ENCODE measurements at regions not wholly inside any gene's neighbourhood (a gene's known extent, or its start where the extent isn't known, plus 50 kb on each side); places are given as distances from the start of the nearest gene placed in this dataset.

- Histone ChIP-seq H3K9ac (ENCODE audit: low read length in 3 of 3) (no peak overlapping the region), H3K36me3 (ENCODE audit: control insufficient read depth in 2 of 3, insufficient read depth in 3 of 3, low read length in 3 of 3) (no peaks in the 10 kb centered on the region), H3K27me3 (ENCODE audit: control insufficient read depth, insufficient read depth, low read length) (no peaks in the 10 kb centered on the region), H3K9me3 (ENCODE audit: control insufficient read depth in 2 of 3, insufficient read depth in 1 of 3, low read length in 3 of 3) (no peaks in the 10 kb centered on the region), H3K4me1 (ENCODE audit: control insufficient read depth in 2 of 3, insufficient read depth in 2 of 3, low read depth in 1 of 3, low read length in 3 of 3) (no peaks in the 10 kb centered on the region), H3K4me3 (ENCODE audit: low read length in 3 of 3) (no peak overlapping the region), H3K27ac (ENCODE audit: low read depth in 2 of 2, low read length in 2 of 2) (no peak overlapping the region)
- TF ChIP-seq CTCF (IDR thresholded peaks at IDR 0.05; ENCODE audit: borderline replicate concordance, extremely low read depth, insufficient read depth) = no peak
- intact Hi-C loops (cut with DNase I) = no loop called here
- no peak for DNase-seq
- FAIRE-seq = no peak
Measured at GRCh38 chr4:11337287-11337686, 91.4 kb downstream of the HS3ST1 start.

- intact Hi-C loops (cut with DNase I) = no loop called here
- DNase-seq = no peak
- no peak overlapping the region for H3K9ac ChIP-seq (ENCODE audit: low read length in 3 of 3)
- TF ChIP-seq CTCF (IDR thresholded peaks at IDR 0.05; ENCODE audit: borderline replicate concordance, extremely low read depth, insufficient read depth) = no peak
- FAIRE-seq = no peak
- no peaks in the 10 kb centered on the region for H3K9me3 ChIP-seq (ENCODE audit: control insufficient read depth in 2 of 3, insufficient read depth in 1 of 3, low read length in 3 of 3)
- no peaks in the 10 kb centered on the region for H3K36me3 ChIP-seq (ENCODE audit: control insufficient read depth in 2 of 3, insufficient read depth in 3 of 3, low read length in 3 of 3)
- H3K4me1 ChIP-seq (ENCODE audit: control insufficient read depth in 2 of 3, insufficient read depth in 2 of 3, low read depth in 1 of 3, low read length in 3 of 3) = no peaks in the 10 kb centered on the region
- no peaks in the 10 kb centered on the region for H3K27me3 ChIP-seq (ENCODE audit: control insufficient read depth, insufficient read depth, low read length)
- no peak overlapping the region for H3K27ac ChIP-seq (ENCODE audit: low read depth in 2 of 2, low read length in 2 of 2)
- H3K4me3 ChIP-seq (ENCODE audit: low read length in 3 of 3) = no peak overlapping the region
Measured at GRCh38 chr4:11336435-11336834, 92.3 kb downstream of the HS3ST1 start.

DNA sequence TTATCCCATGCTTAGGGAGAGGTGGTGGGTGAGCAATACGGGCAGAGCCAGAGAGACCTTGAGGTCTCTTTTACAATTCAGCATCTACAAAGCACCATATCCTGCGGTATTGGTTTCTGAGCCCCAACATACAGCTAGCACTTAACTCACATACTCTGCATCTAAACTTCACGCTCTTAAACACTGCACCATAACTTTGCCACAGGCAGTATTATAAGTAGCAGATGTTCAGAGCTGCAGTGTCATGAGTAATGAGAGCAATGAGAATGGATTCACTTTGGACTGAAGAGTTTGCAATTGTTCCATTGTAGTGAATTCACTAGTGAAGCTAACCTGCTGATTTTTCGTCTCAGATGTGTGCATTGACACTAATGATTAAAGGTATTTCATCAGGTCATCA, 93.8 kb downstream of the HS3ST1 start:
- no peak overlapping the region for H3K27ac ChIP-seq (ENCODE audit: low read depth in 2 of 2, low read length in 2 of 2)
- H3K4me3 ChIP-seq (ENCODE audit: low read length in 3 of 3) = no peak overlapping the region
- no peak for DNase-seq
- H3K9me3 ChIP-seq (ENCODE audit: control insufficient read depth in 2 of 3, insufficient read depth in 1 of 3, low read length in 3 of 3) = no peaks in the 10 kb centered on the region
- H3K9ac ChIP-seq (ENCODE audit: low read length in 3 of 3) = no peak overlapping the region
- no peaks in the 10 kb centered on the region for H3K4me1 ChIP-seq (ENCODE audit: control insufficient read depth in 2 of 3, insufficient read depth in 2 of 3, low read depth in 1 of 3, low read length in 3 of 3)
- H3K27me3 ChIP-seq (ENCODE audit: control insufficient read depth, insufficient read depth, low read length) = no peaks in the 10 kb centered on the region
- FAIRE-seq = no peak
- H3K36me3 ChIP-seq (ENCODE audit: control insufficient read depth in 2 of 3, insufficient read depth in 3 of 3, low read length in 3 of 3) = no peaks in the 10 kb centered on the region
- no peak for TF ChIP-seq CTCF (IDR thresholded peaks at IDR 0.05; ENCODE audit: borderline replicate concordance, extremely low read depth, insufficient read depth)
- intact Hi-C loops (cut with DNase I) = no loop called here

DNA sequence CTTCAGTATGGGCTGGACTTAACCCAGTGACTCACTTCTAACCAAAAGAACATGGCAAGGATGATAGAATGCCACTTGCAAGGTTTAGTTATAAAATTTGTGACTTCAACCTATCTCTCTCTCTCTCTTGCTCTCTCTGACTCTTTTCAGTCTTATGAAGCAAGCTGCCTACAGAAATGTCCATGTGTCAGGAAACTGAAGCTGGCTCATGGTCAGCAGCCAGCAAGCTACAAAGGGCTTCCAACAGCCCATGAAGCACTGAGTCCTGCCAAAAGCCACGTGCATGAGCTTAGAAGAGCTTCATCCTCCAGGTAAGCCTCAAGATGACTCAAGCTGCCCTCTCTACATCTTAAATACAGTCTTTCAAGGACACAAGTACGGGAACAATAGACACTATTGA, 100.3 kb downstream of the HS3ST1 start:
- FAIRE-seq (no peak), DNase-seq (no peak)
- no peak for TF ChIP-seq CTCF (IDR thresholded peaks at IDR 0.05; ENCODE audit: borderline replicate concordance, extremely low read depth, insufficient read depth)

More for the DNA sequence above, 100.3 kb downstream of the HS3ST1 start:
- Histone ChIP-seq H3K9me3 (ENCODE audit: control insufficient read depth in 2 of 3, insufficient read depth in 1 of 3, low read length in 3 of 3) (peaks cover 0 to 7% (median 0%) of the 10 kb centered on the region in 3 donors), H3K27me3 (ENCODE audit: control insufficient read depth, insufficient read depth, low read length) (no peaks in the 10 kb centered on the region), H3K27ac (ENCODE audit: low read depth in 2 of 2, low read length in 2 of 2) (no peak overlapping the region), H3K36me3 (ENCODE audit: control insufficient read depth in 2 of 3, insufficient read depth in 3 of 3, low read length in 3 of 3) (no peaks in the 10 kb centered on the region), H3K4me1 (ENCODE audit: control insufficient read depth in 2 of 3, insufficient read depth in 2 of 3, low read depth in 1 of 3, low read length in 3 of 3) (no peaks in the 10 kb centered on the region), H3K9ac (ENCODE audit: low read length in 3 of 3) (no peak overlapping the region), H3K4me3 (ENCODE audit: low read length in 3 of 3) (no peak overlapping the region)
- intact Hi-C loops (cut with DNase I) = no loop called here

Data from kidney (tissue), 13 donors.